Endothelial cell of umbilical vein (primary cell): ENCODE measurements at regions not wholly inside any gene's neighbourhood (a gene's known extent, or its start where the extent isn't known, plus 50 kb on each side); places are given as distances from the start of the nearest gene placed in this dataset.

Source experiments
- BruUV-seq: library from RNA; stranded (reverse); fragments of 400-500 nt; replicated peaks from 2 replicates; lab custom pipeline; 2021; lab: Mats Ljungman, UMichigan
- CTCF ChIA-PET: fragments of 300-600, 350-600 bp; sonication (Branson Sonifier 250); formaldehyde crosslinking; loops from one replicate; lab custom pipeline; 2021; ENCODE audit warnings: antibody characterized with exemption, inconsistent platforms; lab: Charles Lee
- POLR2A ChIA-PET: fragments of 300-600, 350-600 bp; sonication (Branson Sonifier 250); formaldehyde crosslinking; loops from one replicate; lab custom pipeline; 2021; ENCODE audit warnings: antibody characterized with exemption, inconsistent platforms; lab: Charles Lee
- DNase-seq: peaks from one replicate; pipeline ENCODE4 v3.0.0-alpha.2; 2011; ENCODE audit warnings: low read depth, low spot score
- FAIRE-seq: peaks from 2 replicates; lab custom pipeline; 2011; peaks lifted over from hg19 to GRCh38; lab: Jason Lieb, UNC
- H2AFZ ChIP-seq: 2 replicates; pipeline ENCODE4 v1.6.0; 2012; ENCODE audit warnings: low read depth, low read length, control low read depth, inconsistent platforms
- H3K27ac ChIP-seq: 2 replicates; pipeline ENCODE4 v1.5.1; 2011; ENCODE audit warnings: low read depth, mild to moderate bottlenecking, control low read depth, low read length, moderate library complexity; ENCODE audit not compliant: insufficient read depth
- H3K27me3 ChIP-seq, 2 experiments: 2 replicates each; pipeline versions ENCODE4 v1.6.0 to v1.6.1; 2011; ENCODE audit warnings: low read length in 2 of 2, mixed read lengths in 1 of 2; ENCODE audit not compliant: control insufficient read depth in 2 of 2, insufficient read depth in 2 of 2
- H3K36me3 ChIP-seq, 2 experiments: 2 replicates in 1 of 2; 3 replicates in 1 of 2; pipeline ENCODE4 v1.5.1; 2011; ENCODE audit warnings: low read length in 2 of 2, mild to moderate bottlenecking in 1 of 2, moderate library complexity in 1 of 2; ENCODE audit not compliant: control insufficient read depth in 2 of 2, insufficient read depth in 2 of 2; ENCODE audit errors: extremely low read depth in 1 of 2
- H3K4me1 ChIP-seq: 3 replicates; pipeline ENCODE4 v1.5.1; 2011; ENCODE audit warnings: mild to moderate bottlenecking, low read length; ENCODE audit not compliant: control insufficient read depth, insufficient read depth; ENCODE audit errors: extremely low read depth
- H3K4me2 ChIP-seq: 2 replicates; pipeline ENCODE4 v1.6.1; 2011; ENCODE audit warnings: low read length, control low read depth, mixed read lengths; ENCODE audit not compliant: insufficient read depth
- H3K4me3 ChIP-seq, 3 experiments: fragments of 200-600 bp in 1 of 3; sonication (generic), shearing (Covaris generic) in 1 of 3; replicated peaks in 1 of 3; 2 replicates each; pipeline ENCODE4 v1.5.1; 2011 to 2016; ENCODE audit warnings: control low read depth in 3 of 3, low read length in 3 of 3, mild to moderate bottlenecking in 2 of 3, inconsistent platforms in 1 of 3, low read depth in 1 of 3, moderate library complexity in 1 of 3; ENCODE audit not compliant: insufficient read depth in 1 of 3
- H3K79me2 ChIP-seq: 2 replicates; pipeline ENCODE4 v1.6.0; 2012; ENCODE audit warnings: low read length, inconsistent platforms; ENCODE audit not compliant: control insufficient read depth, insufficient read depth
- H3K9ac ChIP-seq: replicated peaks from 2 replicates; pipeline ENCODE3; 2011; ENCODE audit warnings: low read length, control low read depth; ENCODE audit not compliant: insufficient read depth; ENCODE audit errors: extremely low read depth
- H3K9me1 ChIP-seq: replicated peaks from 3 replicates; pipeline ENCODE4 v1.6.0; 2011; ENCODE audit warnings: mild to moderate bottlenecking, low read length; ENCODE audit not compliant: control insufficient read depth, insufficient read depth; ENCODE audit errors: extremely low read depth
- H3K9me3 ChIP-seq: replicated peaks from 2 replicates; pipeline ENCODE4 v1.5.1; 2012; ENCODE audit warnings: low read length, inconsistent platforms; ENCODE audit not compliant: control insufficient read depth, insufficient read depth
- H4K20me1 ChIP-seq: replicated peaks from 2 replicates; pipeline ENCODE3; 2011; ENCODE audit warnings: mild to moderate bottlenecking, low read length; ENCODE audit not compliant: control insufficient read depth, insufficient read depth; ENCODE audit errors: extremely low read depth
- EZH2 ChIP-seq: IDR thresholded peaks from 2 replicates; pipeline ENCODE4 v1.6.1; 2012; ENCODE audit warnings: borderline replicate concordance, low read depth, mild to moderate bottlenecking, moderate library complexity, low read length, inconsistent platforms; ENCODE audit not compliant: severe bottlenecking
- FOS ChIP-seq: IDR thresholded peaks from 2 replicates; pipeline ENCODE4 v1.6.1; 2011; ENCODE audit warnings: mild to moderate bottlenecking, low read length, moderate library complexity, borderline replicate concordance; ENCODE audit not compliant: insufficient read depth
- GATA2 ChIP-seq: IDR thresholded peaks from 2 replicates; pipeline ENCODE4 v1.7.0; 2011; ENCODE audit warnings: low read depth, mild to moderate bottlenecking, moderate library complexity, mixed read lengths, low read length; ENCODE audit not compliant: insufficient read length, insufficient read depth
- JUN ChIP-seq: IDR thresholded peaks from 2 replicates; pipeline ENCODE4 v1.6.1; 2011; ENCODE audit warnings: borderline replicate concordance, low read depth; ENCODE audit not compliant: insufficient read length, insufficient read depth
- MYC ChIP-seq: IDR thresholded peaks from one replicate; pipeline ENCODE4 v1.6.1; 2011; ENCODE audit warnings: mild to moderate bottlenecking, low read depth, low read length
- POLR2A ChIP-seq: IDR thresholded peaks from 2 replicates; pipeline ENCODE4 v1.6.1; 2012; ENCODE audit warnings: low read depth, mild to moderate bottlenecking, control low read depth, low read length
- POLR2AphosphoS5 ChIP-seq: IDR thresholded peaks from 2 replicates; pipeline ENCODE4 v1.6.1; 2012; ENCODE audit warnings: low read depth, mild to moderate bottlenecking, control low read depth, low read length, moderate library complexity; ENCODE audit not compliant: insufficient read depth
- dilution Hi-C: fragments of 300-500 bp; cut with MboI; formaldehyde crosslinking; loops from one replicate; pipeline ENCODE4 v1.15.0; 2019; ENCODE audit warnings: low sequenced_read_pairs; ENCODE audit not compliant: extremely low pct_ligation_motif_present
- intact Hi-C: fragments of 100-400 bp; cut with micrococcal nuclease; formaldehyde crosslinking; loops from one replicate; pipeline ENCODE4 v1.10.0; 2022
- TF ChIP-seq, protein P1 (sequence below): IDR thresholded peaks from 2 replicates; pipeline ENCODE4 v1.6.1; 2011; ENCODE audit not compliant: insufficient read depth, insufficient read length
- TF ChIP-seq, protein P2 (sequence below), 2 donors: IDR thresholded peaks; 1 replicate in 1 of 2; 2 replicates in 1 of 2; pipeline ENCODE4 v1.5.1; 2011; ENCODE audit warnings: low read length in 2 of 2, mild to moderate bottlenecking in 2 of 2, moderate library complexity in 2 of 2, control low read depth in 1 of 2, inconsistent platforms in 1 of 2, low read depth in 1 of 2; ENCODE audit not compliant: insufficient read depth in 1 of 2; ENCODE audit errors: extremely low read depth in 1 of 2

- no peaks in the 10 kb centered on the region for H3K36me3 ChIP-seq
- ChIA-PET CTCF (interaction anchor here (1.4 kb wide), 1 partner anchor 10 kb away, joined by 3 read pairs; no protein-coding TSS in a partner anchor), POLR2A (no interaction called here)
- H3K4me3 ChIP-seq = no peak overlapping the region
- H2AFZ ChIP-seq = no peak overlapping the region
- intact Hi-C loops (no loop called here), dilution Hi-C loops (no loop called here)
- no peaks in the 10 kb centered on the region for H3K27me3 ChIP-seq
- DNase-seq = no peak
- no peak overlapping the region for H3K4me2 ChIP-seq
- H3K4me1 ChIP-seq = no peaks in the 10 kb centered on the region
- H3K79me2 ChIP-seq = no peaks in the 10 kb centered on the region
- H4K20me1 ChIP-seq = no peaks in the 10 kb centered on the region
- no peak overlapping the region for H3K27ac ChIP-seq
- H3K9me1 ChIP-seq = no peaks in the 10 kb centered on the region
- FAIRE-seq = no peak
- no peak overlapping the region for H3K9ac ChIP-seq
- BruUV-seq = no TSS peak
- no peaks in the 10 kb centered on the region for H3K9me3 ChIP-seq
- no peak for TF ChIP-seq JUN
- TF ChIP-seq POLR2AphosphoS5 = no peak
- TF ChIP-seq, protein P1, sequence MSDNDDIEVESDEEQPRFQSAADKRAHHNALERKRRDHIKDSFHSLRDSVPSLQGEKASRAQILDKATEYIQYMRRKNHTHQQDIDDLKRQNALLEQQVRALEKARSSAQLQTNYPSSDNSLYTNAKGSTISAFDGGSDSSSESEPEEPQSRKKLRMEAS = no peak
- TF ChIP-seq FOS = no peak
- TF ChIP-seq GATA2 = no peak
- TF ChIP-seq, protein P2, sequence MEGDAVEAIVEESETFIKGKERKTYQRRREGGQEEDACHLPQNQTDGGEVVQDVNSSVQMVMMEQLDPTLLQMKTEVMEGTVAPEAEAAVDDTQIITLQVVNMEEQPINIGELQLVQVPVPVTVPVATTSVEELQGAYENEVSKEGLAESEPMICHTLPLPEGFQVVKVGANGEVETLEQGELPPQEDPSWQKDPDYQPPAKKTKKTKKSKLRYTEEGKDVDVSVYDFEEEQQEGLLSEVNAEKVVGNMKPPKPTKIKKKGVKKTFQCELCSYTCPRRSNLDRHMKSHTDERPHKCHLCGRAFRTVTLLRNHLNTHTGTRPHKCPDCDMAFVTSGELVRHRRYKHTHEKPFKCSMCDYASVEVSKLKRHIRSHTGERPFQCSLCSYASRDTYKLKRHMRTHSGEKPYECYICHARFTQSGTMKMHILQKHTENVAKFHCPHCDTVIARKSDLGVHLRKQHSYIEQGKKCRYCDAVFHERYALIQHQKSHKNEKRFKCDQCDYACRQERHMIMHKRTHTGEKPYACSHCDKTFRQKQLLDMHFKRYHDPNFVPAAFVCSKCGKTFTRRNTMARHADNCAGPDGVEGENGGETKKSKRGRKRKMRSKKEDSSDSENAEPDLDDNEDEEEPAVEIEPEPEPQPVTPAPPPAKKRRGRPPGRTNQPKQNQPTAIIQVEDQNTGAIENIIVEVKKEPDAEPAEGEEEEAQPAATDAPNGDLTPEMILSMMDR (IDR thresholded peaks at IDR 0.05; ENCODE audit: extremely low read depth in 1 of 2, insufficient read depth in 1 of 2, low read depth in 1 of 2, low read length in 2 of 2) = no peak
- TF ChIP-seq MYC = no peak
- TF ChIP-seq POLR2A = no peak
- no peak for TF ChIP-seq EZH2
Measured at GRCh38 chr6:2344319-2344905, 99.0 kb upstream of the GMDS start.
